Activated CD4-positive, alpha-beta T cell treated with anti-CD3 and anti-CD28 coated beads for 48 hours (primary cell): ENCODE measurements at regions not wholly inside any gene's neighbourhood (a gene's known extent, or its start where the extent isn't known, plus 50 kb on each side); places are given as distances from the start of the nearest gene placed in this dataset.

Source experiments
- DNase-seq: peaks from one replicate; pipeline ENCODE4 v3.0.0-alpha.2; 2020

- DNase-seq: no peak
These were observed 62.0 kb downstream of the SUCNR1 start for GRCh38 chr3:151935446-151935845.

GRCh38 chr3:151940481-151940880, 67.0 kb downstream of the SUCNR1 start:
- DNase-seq: no peak

- DNase-seq: no peak
These were observed 70.1 kb downstream of the SUCNR1 start for GRCh38 chr3:151943539-151943938.

- DNase-seq: no peak
These were observed 70.9 kb downstream of the SUCNR1 start for GRCh38 chr3:151944356-151944755.

- DNase-seq: no peak
These were observed 73.2 kb downstream of the SUCNR1 start for GRCh38 chr3:151946606-151947005.

- no peak for DNase-seq
These were observed 76.3 kb downstream of the SUCNR1 start for GRCh38 chr3:151949706-151950105.

- DNase-seq: no peak
These were observed 81.9 kb downstream of the SUCNR1 start for GRCh38 chr3:151955356-151955755.

- no peak for DNase-seq
These were observed 87.6 kb downstream of the SUCNR1 start for GRCh38 chr3:151960961-151961580.

- DNase-seq: no peak
These were observed 88.9 kb downstream of the SUCNR1 start for GRCh38 chr3:151962352-151962751.

GRCh38 chr3:151962912-151963311, 89.5 kb downstream of the SUCNR1 start:
- DNase-seq: no peak

GRCh38 chr3:151964743-151965142, 91.3 kb downstream of the SUCNR1 start:
- DNase-seq: no peak

- DNase-seq: no peak
These were observed 95.7 kb downstream of the SUCNR1 start for GRCh38 chr3:151969026-151969642.

GRCh38 chr3:151971814-151972579, 98.6 kb downstream of the SUCNR1 start:
- DNase-seq: no peak

- DNase-seq: no peak
These were observed 100.6 kb downstream of the SUCNR1 start for GRCh38 chr3:151974067-151974466.

GRCh38 chr3:151976211-151977050, 103.0 kb downstream of the SUCNR1 start:
- no peak for DNase-seq

- DNase-seq: no peak
These were observed 106.5 kb downstream of the SUCNR1 start for GRCh38 chr3:151979906-151980305.

- DNase-seq: no peak
These were observed 110.1 kb downstream of the SUCNR1 start for GRCh38 chr3:151983538-151983937.

GRCh38 chr3:151985787-151986430, 112.5 kb downstream of the SUCNR1 start:
- no peak for DNase-seq

- DNase-seq: no peak
These were observed 114.5 kb downstream of the SUCNR1 start for GRCh38 chr3:151987893-151988292.

- DNase-seq: no peak
These were observed 116.2 kb downstream of the SUCNR1 start for GRCh38 chr3:151989621-151990020.

GRCh38 chr3:151990696-151991376, 117.4 kb downstream of the SUCNR1 start:
- no peak for DNase-seq
